ENCODE measurements at regions not wholly inside any gene's neighbourhood (a gene's known extent, or its start where the extent isn't known, plus 50 kb on each side); places are given as distances from the start of the nearest gene placed in this dataset.

- TF ChIP-seq MYNN (tag by site-specific recombination; IDR thresholded peaks at IDR 0.05; ENCODE audit: borderline replicate concordance) (no peak), ZNF707 (tag by site-specific recombination; IDR thresholded peaks at IDR 0.05) (no peak), EGR2 (tag by site-specific recombination; IDR thresholded peaks at IDR 0.05; ENCODE audit: low read depth) (no peak), ZNF670 (tag by site-specific recombination; IDR thresholded peaks at IDR 0.05; ENCODE audit: low read depth) (no peak), MZF1 (tag by site-specific recombination; IDR thresholded peaks at IDR 0.05; ENCODE audit: borderline replicate concordance) (no peak), ZNF423 (tag by site-specific recombination; IDR thresholded peaks at IDR 0.05) (no peak), ZNF184 (tag by site-specific recombination; IDR thresholded peaks at IDR 0.05) (no peak), REPIN1 (tag by site-specific recombination; IDR thresholded peaks at IDR 0.05; ENCODE audit: low read depth) (no peak), ZNF354C (tag by site-specific recombination; IDR thresholded peaks at IDR 0.05; ENCODE audit: borderline replicate concordance, low read depth) (no peak), AEBP2 (tag by site-specific recombination; IDR thresholded peaks at IDR 0.05; ENCODE audit: borderline replicate concordance) (no peak), ZNF768 (tag by site-specific recombination; IDR thresholded peaks at IDR 0.05) (no peak)
Measured at GRCh38 chr6:14906621-14907020, 339.2 kb upstream of the JARID2 start (continued).

- H3K36me3 ChIP-seq (ENCODE audit: control insufficient read depth in 2 of 2, insufficient read depth in 1 of 2, low read length in 2 of 2) = no peaks in the 10 kb centered on the region
- H3K4me1 ChIP-seq (ENCODE audit: control insufficient read depth, insufficient read depth, low read length) = no peaks in the 10 kb centered on the region
- H3K4me3 ChIP-seq (ENCODE audit: low read depth, low read length) = no peak overlapping the region
- TF ChIP-seq ZNF596 (tag by site-specific recombination; IDR thresholded peaks at IDR 0.05) = no peak
- no peak for TF ChIP-seq ZNF10 (tag by site-specific recombination; IDR thresholded peaks at IDR 0.05)
- TF ChIP-seq ZBTB1 (tag by site-specific recombination; IDR thresholded peaks at IDR 0.05) = no peak
- TF ChIP-seq ZNF223 (tag by site-specific recombination; IDR thresholded peaks at IDR 0.05) = no peak
- TF ChIP-seq REPIN1 (tag by site-specific recombination; IDR thresholded peaks at IDR 0.05; ENCODE audit: low read depth) = no peak
- no peak for TF ChIP-seq PRDM1 (tag by site-specific recombination; IDR thresholded peaks at IDR 0.05)
- no peak for TF ChIP-seq KLF17 (tag by site-specific recombination; IDR thresholded peaks at IDR 0.05)
- TF ChIP-seq ZNF664 (tag by site-specific recombination; IDR thresholded peaks at IDR 0.05) = no peak
- CTCF ChIA-PET = no interaction called here
- no peaks in the 10 kb centered on the region for H3K9me3 ChIP-seq (ENCODE audit: control insufficient read depth, insufficient read depth, low read depth, low read length)
- no peak overlapping the region for H3K27ac ChIP-seq (ENCODE audit: extremely low read depth, low read depth, low read length)
- POLR2A ChIA-PET = no interaction called here
Measured at GRCh38 chr6:14910692-14911547, 334.9 kb upstream of the JARID2 start.

GRCh38 chr6:14912226-14912625, 333.6 kb upstream of the JARID2 start:
- Histone ChIP-seq H3K36me3 (ENCODE audit: control insufficient read depth in 2 of 2, insufficient read depth in 1 of 2, low read length in 2 of 2) (no peaks in the 10 kb centered on the region), H3K4me1 (ENCODE audit: control insufficient read depth, insufficient read depth, low read length) (peaks cover 6% of the 10 kb centered on the region), H3K9me3 (ENCODE audit: control insufficient read depth, insufficient read depth, low read depth, low read length) (no peaks in the 10 kb centered on the region), H3K27ac (ENCODE audit: extremely low read depth, low read depth, low read length) (no peak overlapping the region), H3K4me3 (ENCODE audit: low read depth, low read length) (no peak overlapping the region)
- POLR2A ChIA-PET = no interaction called here
- TF ChIP-seq ZNF341 (tag by site-specific recombination; IDR thresholded peaks at IDR 0.05; ENCODE audit: low read depth) (no peak), ZNF555 (tag by site-specific recombination; conservative IDR thresholded peaks at IDR 0.05) (no peak), ZNF600 (tag by site-specific recombination; IDR thresholded peaks at IDR 0.05) (no peak), TSHZ1 (tag by site-specific recombination; IDR thresholded peaks at IDR 0.05; ENCODE audit: borderline replicate concordance) (no peak), ZNF670 (tag by site-specific recombination; IDR thresholded peaks at IDR 0.05; ENCODE audit: low read depth) (no peak)
- CTCF ChIA-PET = interaction anchor here (0.6 kb wide), 1 partner anchor 60 kb away, joined by 7 read pairs; no protein-coding TSS in a partner anchor
